ENCODE measurements at regions not wholly inside any gene's neighbourhood (a gene's known extent, or its start where the extent isn't known, plus 50 kb on each side); places are given as distances from the start of the nearest gene placed in this dataset.
"Not testable (repeated sequence)": the region's sequence is repeated elsewhere in the genome, so short reads cannot be mapped to it uniquely, and the experiment has no call there.

GRCh38 chr17:45596347-45596746 lies 105.8 kb upstream of the PLEKHM1 start:
- not testable (repeated sequence) for TF ChIP-seq NFIC (IDR thresholded peaks at IDR 0.05; ENCODE audit: low read length); CEBPB (IDR thresholded peaks at IDR 0.05; ENCODE audit: borderline replicate concordance, low read depth, low read length); GABPA (IDR thresholded peaks at IDR 0.05; ENCODE audit: low read depth, low read length); GABPA (CRISPR knock-in tag; IDR thresholded peaks at IDR 0.05; ENCODE audit: low read depth); MAFK (conservative IDR thresholded peaks at IDR 0.05 in 1 of 2, IDR thresholded peaks at IDR 0.05 in 1 of 2; ENCODE audit: low read length in 2 of 2); SIN3A (IDR thresholded peaks at IDR 0.05; ENCODE audit: borderline replicate concordance, low read depth, low read length); CTCF (CRISPR knock-in tag; IDR thresholded peaks at IDR 0.05); EZH2 (conservative IDR thresholded peaks at IDR 0.05; ENCODE audit: low read depth, low read length); POLR2A (IDR thresholded peaks at IDR 0.05; ENCODE audit: insufficient read depth in 1 of 2, low read depth in 2 of 2, low read length in 2 of 2); FOXO1 (CRISPR knock-in tag; IDR thresholded peaks at IDR 0.05); RXRA (CRISPR knock-in tag; IDR thresholded peaks at IDR 0.05); ZFP36 (IDR thresholded peaks at IDR 0.05; ENCODE audit: borderline replicate concordance, low read depth, low read length, partially characterized antibody); PRPF4 (IDR thresholded peaks at IDR 0.05; ENCODE audit: low read depth, low read length, poor library complexity, severe bottlenecking); ZNF510 (CRISPR knock-in tag; IDR thresholded peaks at IDR 0.05; ENCODE audit: low read depth)
